Left lung (tissue), 4 donors: ENCODE measurements at regions not wholly inside any gene's neighbourhood (a gene's known extent, or its start where the extent isn't known, plus 50 kb on each side); places are given as distances from the start of the nearest gene placed in this dataset.

ENCODE experiments used
- ATAC-seq: fragments of 200-7000 bp; cut with Tn5 transposase; one replicate; pipeline ENCODE4 v1.9.1; 2020; ENCODE audit warnings: moderate library complexity
- DNase-seq, 4 donors: peaks; one replicate each; pipeline ENCODE4 v3.0.0-alpha.2; 2013 to 2020
- H3K27ac ChIP-seq, 2 donors: fragments of 200-600 bp; sonication (generic) in 1 of 2; one replicate each; pipeline versions ENCODE4 v1.5.0 to v1.8.0; 2020 to 2021
- H3K27me3 ChIP-seq, 2 donors: fragments of 200-600 bp; sonication (generic) in 1 of 2; one replicate each; pipeline versions ENCODE4 v1.5.0 to v1.8.0; 2020 to 2021
- H3K36me3 ChIP-seq, 2 donors: fragments of 200-600 bp; sonication (generic) in 1 of 2; one replicate each; pipeline versions ENCODE4 v1.5.0 to v1.8.0; 2020 to 2021
- H3K4me1 ChIP-seq, 2 donors: fragments of 200-600 bp; one replicate each; pipeline ENCODE4 v1.8.0; 2021
- H3K4me3 ChIP-seq, 2 donors: fragments of 200-600 bp; sonication (generic) in 1 of 2; one replicate each; pipeline versions ENCODE4 v1.5.0 to v1.8.0; 2020 to 2021; ENCODE audit warnings: mild to moderate bottlenecking in 1 of 2
- H3K9me3 ChIP-seq, 2 donors: fragments of 200-600 bp; sonication (generic) in 1 of 2; one replicate each; pipeline versions ENCODE4 v1.5.0 to v1.8.0; 2020 to 2021
- CTCF ChIP-seq, 2 donors: fragments of 200-600 bp; sonication (generic) in 1 of 2; IDR thresholded peaks; one replicate each; pipeline versions ENCODE4 v1.5.0 to v1.8.0; 2021; ENCODE audit warnings: antibody characterized with exemption in 2 of 2
- intact Hi-C, 2 donors: fragments of 100-400 bp; cut with DNase I; formaldehyde crosslinking; loops; one replicate each; pipeline versions ENCODE4 v1.11.2 to v1.14.2; 2022
- donor health status: DM: no; HTN: yes; CAD: no.
- donor health status: DM: no; HTN: no; CAD: no.

- Histone ChIP-seq H3K4me1 (no peaks in the 10 kb centered on the region), H3K27me3 (no peaks in the 10 kb centered on the region), H3K27ac (no peak overlapping the region), H3K4me3 (no peak overlapping the region), H3K9me3 (no peaks in the 10 kb centered on the region), H3K36me3 (no peaks in the 10 kb centered on the region)
- intact Hi-C loops, result no loop called here
- DNase-seq (no peak), ATAC-seq (no peak)
- TF ChIP-seq CTCF (IDR thresholded peaks at IDR 0.05), result no peak
Observed at GRCh38 chr18:2183432-2183831, 387.9 kb downstream of the METTL4 start.

GRCh38 chr18:2186967-2187366 is 384.3 kb downstream of the METTL4 start:
- H3K4me1 ChIP-seq, result no peaks in the 10 kb centered on the region
- DNase-seq (no peak), ATAC-seq (no peak)
- intact Hi-C loops, result no loop called here
- H3K9me3 ChIP-seq, result no peaks in the 10 kb centered on the region
- H3K27ac ChIP-seq, result no peak overlapping the region
- no peak for TF ChIP-seq CTCF (IDR thresholded peaks at IDR 0.05)
- H3K27me3 ChIP-seq, result no peaks in the 10 kb centered on the region
- no peaks in the 10 kb centered on the region for H3K36me3 ChIP-seq
- no peak overlapping the region for H3K4me3 ChIP-seq

DNA sequence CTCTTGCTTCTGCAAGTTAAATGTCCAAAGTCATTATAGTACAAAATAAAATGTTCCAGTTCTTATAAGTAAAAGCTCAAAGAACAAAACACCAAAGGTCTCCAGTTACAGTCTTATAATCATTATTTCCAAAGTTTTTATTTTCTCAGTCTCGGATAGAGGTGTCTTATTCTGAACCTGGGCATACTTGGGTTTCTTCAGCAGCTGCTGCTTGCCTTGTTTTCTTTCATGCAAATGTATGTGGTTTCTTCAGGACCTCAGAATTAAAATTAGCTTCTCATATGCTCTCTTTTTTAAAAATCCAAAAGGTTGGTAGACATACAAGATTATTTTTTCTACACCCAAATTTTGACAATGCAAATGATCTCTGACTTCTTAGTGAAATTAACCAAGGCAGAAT is 383.0 kb downstream of the METTL4 start:
- no peak for TF ChIP-seq CTCF (IDR thresholded peaks at IDR 0.05)
- H3K27me3 ChIP-seq, result no peaks in the 10 kb centered on the region
- intact Hi-C loops, result no loop called here
- H3K4me3 ChIP-seq, result no peak overlapping the region
- H3K27ac ChIP-seq, result no peak overlapping the region
- no peak for ATAC-seq
- no peaks in the 10 kb centered on the region for H3K4me1 ChIP-seq
- H3K9me3 ChIP-seq, result peaks cover 0 to 2% of the 10 kb centered on the region in 2 donors
- no peak for DNase-seq
- H3K36me3 ChIP-seq, result no peaks in the 10 kb centered on the region

DNA sequence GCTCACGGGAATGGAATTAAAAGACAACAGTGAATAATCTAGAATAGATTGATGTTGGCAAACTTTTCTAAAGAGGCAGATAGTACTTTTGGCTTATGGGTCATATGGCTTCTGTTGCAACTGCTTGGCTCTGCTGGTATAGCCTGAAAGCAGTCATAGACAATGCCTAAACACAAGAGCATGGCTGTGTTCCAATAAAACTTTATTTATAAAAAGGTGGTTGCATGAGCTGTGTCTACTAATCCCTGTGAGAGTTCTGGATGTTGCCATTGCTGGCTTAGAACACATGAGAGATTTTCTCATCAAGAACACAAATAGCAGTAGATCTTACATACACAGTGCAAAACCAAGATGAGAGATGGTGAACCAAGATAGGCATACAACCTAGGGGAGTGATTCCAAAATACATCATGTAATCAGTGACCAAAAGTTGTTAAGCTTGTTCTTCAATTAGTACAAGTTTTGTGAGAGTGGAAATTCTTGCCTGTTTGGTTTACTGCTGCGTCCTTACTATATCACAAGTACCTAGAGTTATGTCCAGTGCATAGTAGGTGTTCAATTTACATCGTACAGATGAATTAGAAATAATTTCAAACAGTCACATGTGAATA is 380.0 kb downstream of the METTL4 start:
- DNase-seq (no peak), ATAC-seq (no peak)
- Histone ChIP-seq H3K27me3 (no peaks in the 10 kb centered on the region), H3K4me3 (no peak overlapping the region), H3K9me3 (peaks cover 0 to 9% of the 10 kb centered on the region in 2 donors), H3K4me1 (no peaks in the 10 kb centered on the region), H3K27ac (no peak overlapping the region), H3K36me3 (no peaks in the 10 kb centered on the region)
- no peak for TF ChIP-seq CTCF (IDR thresholded peaks at IDR 0.05)
- intact Hi-C loops, result no loop called here

- intact Hi-C loops, result no loop called here
- Histone ChIP-seq H3K27me3 (no peaks in the 10 kb centered on the region), H3K27ac (no peak overlapping the region), H3K4me1 (no peaks in the 10 kb centered on the region), H3K36me3 (no peaks in the 10 kb centered on the region), H3K9me3 (peaks cover 0 to 9% of the 10 kb centered on the region in 2 donors), H3K4me3 (no peak overlapping the region)
- TF ChIP-seq CTCF (IDR thresholded peaks at IDR 0.05), result no peak
- no peak for DNase-seq
- ATAC-seq, result no peak
Observed at GRCh38 chr18:2192562-2192961, 378.7 kb downstream of the METTL4 start.
